Osteoblast (primary cell): ENCODE measurements at regions not wholly inside any gene's neighbourhood (a gene's known extent, or its start where the extent isn't known, plus 50 kb on each side); places are given as distances from the start of the nearest gene placed in this dataset.
A peak's percentile ranks its signal among the peaks of the same experiment; 100 is the strongest.

Experiments
- DNase-seq: peaks from one replicate; pipeline ENCODE4 v3.0.0; 2011; ENCODE audit warnings: low spot score, mixed read lengths; ENCODE audit not compliant: insufficient read length; ENCODE audit errors: missing footprints
- H2AFZ ChIP-seq: 2 replicates; pipeline ENCODE4 v1.6.0; 2011; ENCODE audit warnings: mild to moderate bottlenecking, low read length
- H3K27ac ChIP-seq: 2 replicates; pipeline ENCODE4 v1.5.1; 2011; ENCODE audit warnings: mild to moderate bottlenecking, low read depth, low read length, moderate library complexity
- H3K27me3 ChIP-seq: 2 replicates; pipeline ENCODE4 v1.6.0; 2012; ENCODE audit warnings: mild to moderate bottlenecking, control low read depth, inconsistent platforms, low read length, moderate library complexity; ENCODE audit not compliant: insufficient read depth
- H3K36me3 ChIP-seq: 2 replicates; pipeline ENCODE4 v1.5.1; 2011; ENCODE audit warnings: mild to moderate bottlenecking, low read length, control low read depth, moderate library complexity; ENCODE audit not compliant: insufficient read depth
- H3K4me1 ChIP-seq: 2 replicates; pipeline ENCODE4 v1.5.1; 2011; ENCODE audit warnings: mild to moderate bottlenecking, low read length, control low read depth, moderate library complexity; ENCODE audit not compliant: insufficient read depth
- H3K4me2 ChIP-seq: 2 replicates; pipeline ENCODE4 v1.6.0; 2011; ENCODE audit warnings: mild to moderate bottlenecking, low read length; ENCODE audit not compliant: insufficient read depth
- H3K4me3 ChIP-seq: fragments of 200-600 bp; sonication (generic); 3 replicates; pipeline ENCODE4 v1.5.1; 2012; ENCODE audit warnings: mild to moderate bottlenecking, low read length, inconsistent platforms; ENCODE audit not compliant: insufficient read depth
- H3K79me2 ChIP-seq: 2 replicates; pipeline ENCODE4 v1.6.0; 2012; ENCODE audit warnings: mild to moderate bottlenecking, low read length, control low read depth, inconsistent platforms; ENCODE audit not compliant: insufficient read depth
- H3K9me3 ChIP-seq: 2 replicates; pipeline ENCODE4 v1.5.1; 2011; ENCODE audit warnings: low read depth, low read length, control low read depth
- H4K20me1 ChIP-seq: 2 replicates; pipeline ENCODE4 v1.6.0; 2012; ENCODE audit warnings: mild to moderate bottlenecking, low read length, control low read depth; ENCODE audit not compliant: insufficient read depth
- CTCF ChIP-seq: IDR thresholded peaks from 2 replicates; pipeline ENCODE4 v1.5.1; 2011; ENCODE audit warnings: mild to moderate bottlenecking, low read depth, low read length, moderate library complexity; ENCODE audit errors: extremely low read depth

GRCh38 chr16:65634291-65634690 is 512.4 kb upstream of the CDH11 start:
- no peak overlapping the region for H3K4me2 ChIP-seq
- H3K9me3 ChIP-seq: no peaks in the 10 kb centered on the region
- H3K36me3 ChIP-seq: no peaks in the 10 kb centered on the region
- no peak for TF ChIP-seq CTCF
- no peak for DNase-seq
- H3K4me3 ChIP-seq: no peak overlapping the region
- H4K20me1 ChIP-seq: no peaks in the 10 kb centered on the region
- peak overlapping the region; percentile 12 for H2AFZ ChIP-seq
- H3K4me1 ChIP-seq: peaks cover 5% of the 10 kb centered on the region
- no peaks in the 10 kb centered on the region for H3K79me2 ChIP-seq
- H3K27ac ChIP-seq: no peak overlapping the region
- H3K27me3 ChIP-seq: no peaks in the 10 kb centered on the region

GRCh38 chr16:65624666-65625065 is 502.8 kb upstream of the CDH11 start:
- TF ChIP-seq CTCF: no peak
- Histone ChIP-seq H3K4me1 (no peaks in the 10 kb centered on the region), H3K4me2 (no peak overlapping the region), H2AFZ (no peak overlapping the region), H3K9me3 (no peaks in the 10 kb centered on the region), H4K20me1 (no peaks in the 10 kb centered on the region), H3K79me2 (no peaks in the 10 kb centered on the region), H3K27me3 (peaks cover 4% of the 10 kb centered on the region), H3K4me3 (no peak overlapping the region), H3K27ac (no peak overlapping the region), H3K36me3 (no peaks in the 10 kb centered on the region)
- no peak for DNase-seq

GRCh38 chr16:65624229-65624628 is 502.4 kb upstream of the CDH11 start:
- Histone ChIP-seq H2AFZ (no peak overlapping the region), H3K4me3 (no peak overlapping the region), H3K27me3 (peaks cover 4% of the 10 kb centered on the region), H3K79me2 (no peaks in the 10 kb centered on the region), H3K36me3 (no peaks in the 10 kb centered on the region), H3K27ac (no peak overlapping the region), H3K4me1 (no peaks in the 10 kb centered on the region), H3K9me3 (no peaks in the 10 kb centered on the region), H4K20me1 (no peaks in the 10 kb centered on the region), H3K4me2 (no peak overlapping the region)
- no peak for DNase-seq
- TF ChIP-seq CTCF: no peak

- TF ChIP-seq CTCF: no peak
- H3K27ac ChIP-seq: no peak overlapping the region
- H3K79me2 ChIP-seq: no peaks in the 10 kb centered on the region
- no peak overlapping the region for H3K4me2 ChIP-seq
- H2AFZ ChIP-seq: no peak overlapping the region
- H4K20me1 ChIP-seq: no peaks in the 10 kb centered on the region
- no peaks in the 10 kb centered on the region for H3K4me1 ChIP-seq
- H3K9me3 ChIP-seq: no peaks in the 10 kb centered on the region
- H3K27me3 ChIP-seq: peaks cover 4% of the 10 kb centered on the region
- no peak for DNase-seq
- H3K4me3 ChIP-seq: no peak overlapping the region
- no peaks in the 10 kb centered on the region for H3K36me3 ChIP-seq
These were observed 501.0 kb upstream of the CDH11 start for GRCh38 chr16:65622871-65623270.
